Cardiac septum (tissue), 1 donor: ENCODE measurements at regions not wholly inside any gene's neighbourhood (a gene's known extent, or its start where the extent isn't known, plus 50 kb on each side); places are given as distances from the start of the nearest gene placed in this dataset.

Experiments used
- DNase-seq: peaks from one replicate; pipeline ENCODE4 v3.0.0-alpha.2; 2020; ENCODE audit warnings: low spot score
- intact Hi-C: fragments of 100-400 bp; cut with DNase I; formaldehyde crosslinking; loops from one replicate; pipeline ENCODE4 v1.14.0; 2022
- donor health status: DM: no; HTN: no; CAD: no.

GRCh38 chr16:16857603-16858283, 478.8 kb downstream of the NPIPA7 start:
- intact Hi-C loops, result no loop called here
- no peak for DNase-seq

GRCh38 chr16:16861546-16861945, 482.6 kb downstream of the NPIPA7 start:
- no peak for DNase-seq

DNA sequence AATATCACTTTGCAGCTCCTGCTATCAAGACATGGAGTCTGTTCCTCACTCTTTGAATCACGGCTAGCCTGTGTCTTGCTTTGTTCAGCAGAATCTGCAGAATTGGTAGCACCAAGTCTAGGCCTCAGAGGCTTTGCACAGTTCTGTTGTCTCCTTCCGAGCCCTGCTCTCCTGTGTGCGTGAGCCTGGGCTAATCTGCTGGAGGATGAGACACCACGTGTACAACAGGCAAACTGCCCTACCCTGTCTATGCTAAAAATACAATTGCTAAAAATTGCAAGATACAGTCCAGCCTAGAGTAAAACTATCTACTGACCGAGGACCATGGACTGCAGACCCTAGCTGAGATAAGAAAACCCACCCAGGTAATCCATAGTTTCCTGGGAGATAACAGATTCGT, 484.7 kb downstream of the NPIPA7 start:
- intact Hi-C loops, result loop anchor here (5.0 to 10.0 kb wide), 2 partner anchors 604 to 711 kb away; no protein-coding TSS in a partner anchor

More at GRCh38 chr16:16861546-16861945, 482.6 kb downstream of the NPIPA7 start:
- intact Hi-C loops, result loop anchor here (5.0 to 10.0 kb wide), 2 partner anchors 606 to 713 kb away; no protein-coding TSS in a partner anchor

DNA sequence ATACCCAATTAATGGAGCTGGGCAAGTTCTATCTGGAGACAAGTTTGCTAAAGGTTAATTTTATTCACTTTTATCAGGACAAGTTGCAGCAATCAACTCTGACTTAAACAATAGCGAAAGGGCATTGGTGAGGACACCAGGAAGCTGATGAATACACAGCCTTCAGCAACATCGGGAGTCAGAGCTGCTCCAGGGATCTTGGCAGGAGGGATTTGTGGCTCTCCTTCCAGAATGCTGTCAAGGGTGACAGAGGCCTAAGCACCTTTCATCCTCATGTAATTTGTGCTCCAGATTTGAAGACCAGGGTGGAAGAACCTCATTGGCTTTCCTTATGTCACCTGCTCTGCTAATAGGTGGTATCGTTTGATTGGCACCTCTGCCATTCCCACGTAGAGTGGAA, 485.6 kb downstream of the NPIPA7 start:
- DNase-seq, result no peak
- intact Hi-C loops, result loop anchor here (5.0 to 10.0 kb wide), 2 partner anchors 603 to 710 kb away; no protein-coding TSS in a partner anchor

More for the DNA sequence above, 484.7 kb downstream of the NPIPA7 start:
- DNase-seq, result no peak

DNA sequence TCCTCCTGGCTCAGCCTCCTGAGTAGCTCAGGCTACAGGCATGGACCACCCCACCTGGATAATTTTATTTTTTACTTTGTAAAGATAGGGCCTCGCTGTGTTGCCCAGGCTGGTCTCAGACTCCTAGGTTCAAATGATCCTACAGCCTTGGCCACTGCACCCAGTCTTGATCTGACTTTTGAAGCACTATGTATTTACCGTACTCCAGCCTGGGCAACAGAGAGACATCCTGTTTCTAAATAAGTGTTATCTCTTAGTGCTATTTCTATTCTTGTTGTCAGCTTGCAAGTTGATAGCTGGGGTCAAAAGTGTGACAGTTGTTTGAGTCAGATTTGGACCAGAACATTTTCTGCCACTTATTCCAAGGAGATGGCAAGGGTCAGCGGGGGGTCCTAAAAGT, 486.4 kb downstream of the NPIPA7 start:
- intact Hi-C loops, result loop anchor here (10.0 kb wide), 1 partner anchor 709 kb away; no protein-coding TSS in a partner anchor
- DNase-seq, result no peak

DNA sequence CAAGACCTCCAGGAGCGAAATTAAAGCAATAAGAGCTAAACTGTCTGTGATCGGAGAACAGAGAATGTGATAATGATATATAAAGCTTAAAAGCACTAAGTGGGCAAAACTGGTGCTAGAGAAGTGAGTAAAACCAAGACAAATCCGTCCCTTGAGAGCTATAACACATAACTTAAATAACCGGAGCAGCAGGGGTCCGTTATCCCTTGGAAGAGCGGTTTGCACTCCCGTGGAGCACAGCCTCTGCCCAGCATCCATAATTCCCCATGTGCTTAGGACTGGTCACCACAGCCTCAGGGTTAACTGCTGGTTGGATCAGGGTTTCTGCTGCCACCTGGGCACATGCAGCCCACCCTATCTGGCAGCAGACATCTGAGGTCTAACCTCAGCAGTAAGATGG, 489.0 kb downstream of the NPIPA7 start:
- no peak for DNase-seq
- intact Hi-C loops, result loop anchor here (10.0 kb wide), 1 partner anchor 707 kb away; no protein-coding TSS in a partner anchor

DNA sequence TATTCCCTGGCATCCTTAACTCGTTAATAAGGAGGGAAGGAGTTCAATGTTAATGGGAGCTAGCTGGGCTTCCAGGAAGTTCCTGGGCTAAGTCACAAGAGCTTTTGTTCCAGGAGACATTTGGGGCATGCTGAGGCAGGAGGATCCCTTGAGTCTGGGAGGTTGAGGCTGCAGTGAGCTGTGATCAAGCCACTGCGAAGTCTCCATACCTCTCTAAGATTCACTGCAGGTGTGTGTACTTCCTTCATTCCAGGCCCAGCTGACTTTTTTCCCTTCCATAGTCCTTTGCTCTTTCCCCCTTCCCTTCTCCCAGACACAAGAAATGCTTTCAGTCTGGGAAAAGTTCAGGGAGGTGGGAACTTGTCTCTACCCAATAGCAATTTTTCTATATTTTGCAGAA, 489.8 kb downstream of the NPIPA7 start:
- intact Hi-C loops, result loop anchor here (10.0 kb wide), 1 partner anchor 706 kb away; no protein-coding TSS in a partner anchor
- no peak for DNase-seq

GRCh38 chr16:16869746-16870145, 490.8 kb downstream of the NPIPA7 start:
- intact Hi-C loops, result loop anchor here (10.0 kb wide), 1 partner anchor 705 kb away; no protein-coding TSS in a partner anchor
- no peak for DNase-seq

DNA sequence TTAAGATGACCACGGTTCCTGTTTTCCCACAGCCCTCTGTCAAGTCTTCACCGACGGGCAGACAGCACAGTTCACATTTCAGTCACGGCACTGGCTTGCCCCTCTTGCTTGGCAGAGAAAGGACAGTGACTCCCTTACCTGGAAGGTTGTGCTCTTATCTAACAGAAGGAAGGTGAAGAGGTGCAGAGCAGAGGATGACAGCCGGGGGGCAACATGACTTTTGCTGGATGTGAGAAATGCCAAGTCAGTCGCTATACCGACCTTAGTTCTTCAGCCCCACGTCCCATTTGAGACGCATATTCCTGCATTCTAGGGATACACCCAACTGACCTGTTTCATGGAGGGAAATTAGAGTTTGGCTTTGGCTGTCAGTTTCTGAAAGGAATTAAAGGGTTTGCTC, 492.3 kb downstream of the NPIPA7 start:
- no peak for DNase-seq
- intact Hi-C loops, result no loop called here

- intact Hi-C loops, result no loop called here
- DNase-seq, result no peak
Observed at GRCh38 chr16:16877061-16877460, 498.1 kb downstream of the NPIPA7 start.

- no peak for DNase-seq
- intact Hi-C loops, result no loop called here
Observed at GRCh38 chr16:16879567-16880251, 500.8 kb downstream of the NPIPA7 start.

- no peak for DNase-seq
- intact Hi-C loops, result no loop called here
Observed at GRCh38 chr16:16881814-16882213, 502.9 kb downstream of the NPIPA7 start.

DNA sequence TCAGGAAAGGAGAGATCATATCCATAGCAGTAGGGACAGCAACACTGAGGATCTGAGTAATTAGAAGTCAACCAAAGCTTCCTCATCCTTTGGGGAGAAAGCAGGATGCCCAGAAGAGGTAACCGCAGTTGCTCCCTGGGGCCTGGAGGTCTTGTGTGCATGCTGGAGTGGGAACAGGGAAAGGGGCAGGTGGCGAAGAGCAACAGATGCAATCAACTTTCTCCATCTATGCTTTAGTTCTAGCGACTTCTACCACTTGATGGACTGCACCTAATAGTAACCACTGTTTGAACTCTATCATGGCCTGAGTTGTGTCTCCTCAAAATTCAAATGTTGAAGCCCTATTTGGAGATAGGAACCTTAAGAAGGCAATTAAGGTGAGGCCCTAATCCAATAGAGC, 503.8 kb downstream of the NPIPA7 start:
- intact Hi-C loops, result no loop called here
- no peak for DNase-seq

DNA sequence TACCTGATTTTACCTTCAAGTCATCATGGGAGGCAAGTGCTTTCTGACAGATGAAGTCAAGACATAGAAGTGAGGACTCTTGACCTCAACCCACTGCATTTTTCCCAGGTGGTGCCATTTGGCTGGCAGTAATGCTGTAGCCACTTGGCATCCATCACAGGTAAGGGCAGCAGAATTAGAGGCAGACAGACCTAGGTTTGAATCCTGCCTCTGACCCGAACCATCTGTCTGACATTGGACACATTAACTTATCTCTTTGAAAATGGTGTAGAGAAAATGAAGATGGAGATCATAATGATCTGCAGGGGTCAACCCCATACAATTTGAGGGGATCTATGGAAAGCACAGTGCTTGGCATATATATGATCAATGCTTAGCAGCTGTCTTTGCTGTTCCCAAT, 505.5 kb downstream of the NPIPA7 start:
- intact Hi-C loops, result no loop called here
- no peak for DNase-seq

GRCh38 chr16:16887193-16887592, 508.3 kb downstream of the NPIPA7 start:
- DNase-seq, result no peak
- intact Hi-C loops, result no loop called here

GRCh38 chr16:16890964-16891363, 512.0 kb downstream of the NPIPA7 start:
- DNase-seq, result no peak
- intact Hi-C loops, result no loop called here

DNA sequence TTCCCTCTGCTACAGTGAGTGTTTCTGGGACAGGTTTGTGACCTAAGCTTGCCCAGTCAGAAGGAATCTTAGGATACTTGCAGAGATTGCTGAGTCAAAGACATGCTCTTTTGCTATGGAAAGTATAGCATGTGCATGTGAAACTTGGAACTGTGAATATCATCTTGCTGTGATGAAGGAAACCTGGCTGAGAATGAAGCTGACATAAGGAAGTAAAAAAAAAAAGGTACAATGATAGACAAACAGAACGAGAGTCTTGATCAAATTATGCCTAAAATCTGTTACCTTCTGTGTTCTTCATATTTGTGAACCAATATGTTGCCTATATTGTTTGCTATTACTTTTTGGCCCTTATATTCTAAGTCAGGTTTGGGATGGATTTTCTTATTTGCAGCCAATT, 525.7 kb downstream of the NPIPA7 start:
- no peak for DNase-seq
- intact Hi-C loops, result no loop called here

DNA sequence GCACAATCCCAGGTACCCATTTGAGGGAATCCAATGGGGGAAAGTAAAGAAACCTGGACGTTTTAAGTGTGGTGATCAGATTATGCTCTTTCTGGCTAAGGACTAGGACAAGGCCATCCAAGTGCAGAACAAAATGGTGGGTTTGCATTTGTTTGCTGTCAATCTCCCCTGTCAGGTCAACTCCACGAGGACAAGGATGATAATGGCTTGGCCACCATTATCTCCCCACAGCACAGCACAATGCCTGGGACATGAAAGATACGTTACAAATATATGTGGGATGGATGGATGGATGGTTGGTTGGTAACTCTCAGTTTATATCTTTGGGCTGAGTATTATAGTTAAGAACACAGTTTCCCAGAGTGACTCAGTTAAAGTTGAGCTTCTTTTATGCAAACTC, 526.9 kb downstream of the NPIPA7 start:
- intact Hi-C loops, result no loop called here

DNA sequence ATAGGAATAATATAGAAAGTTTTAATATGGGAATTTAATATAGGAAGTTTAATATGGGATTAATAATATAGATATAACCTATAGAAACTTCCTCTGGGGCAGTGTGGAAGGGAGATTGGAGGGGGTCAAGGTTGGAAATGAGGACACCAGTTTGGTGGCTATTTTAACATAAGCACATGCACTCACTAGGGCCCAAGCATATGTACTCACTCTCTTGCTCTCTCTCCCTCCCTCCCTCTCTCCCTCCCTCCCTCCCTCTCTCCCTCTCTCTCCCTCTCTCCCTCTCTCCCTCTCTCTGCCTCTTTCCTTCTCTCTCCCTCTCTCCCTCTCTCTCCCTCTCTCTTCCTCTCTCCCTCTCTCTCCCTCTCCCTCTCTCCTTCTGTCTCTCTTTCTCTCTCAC, 528.1 kb downstream of the NPIPA7 start:
- DNase-seq, result no peak
- intact Hi-C loops, result no loop called here

More for the DNA sequence above, 526.9 kb downstream of the NPIPA7 start:
- no peak for DNase-seq

- intact Hi-C loops, result no loop called here
- DNase-seq, result no peak
Observed at GRCh38 chr16:16908077-16908476, 529.1 kb downstream of the NPIPA7 start.

- no peak for DNase-seq
- intact Hi-C loops, result no loop called here
Observed at GRCh38 chr16:16909126-16909525, 530.2 kb downstream of the NPIPA7 start.
